ENCODE measurements at regions not wholly inside any gene's neighbourhood (a gene's known extent, or its start where the extent isn't known, plus 50 kb on each side); places are given as distances from the start of the nearest gene placed in this dataset.

DNA sequence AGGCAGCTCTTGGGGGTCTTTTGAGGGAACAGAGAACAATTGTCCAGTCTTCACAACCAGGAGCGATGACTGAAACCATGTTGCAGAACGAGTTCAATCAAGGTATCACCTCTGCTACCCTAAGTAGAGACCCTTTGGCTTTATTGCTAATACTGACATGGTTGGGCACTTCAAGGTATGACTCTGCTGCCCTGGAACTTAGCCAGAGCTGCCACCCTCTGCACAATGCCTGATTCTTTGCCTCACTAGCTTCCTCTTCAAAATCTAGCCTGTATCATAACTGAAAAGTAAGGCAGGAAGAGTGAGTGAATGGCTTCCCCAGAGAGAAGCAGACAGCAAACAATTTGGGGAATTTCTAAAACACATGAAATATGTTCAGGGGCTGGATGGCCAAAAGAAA, 592.7 kb upstream of the NRSN1 start:
- Histone ChIP-seq H3K79me2 (ENCODE audit: low read length) (no peaks in the 10 kb centered on the region), H3K36me3 (replicated peaks; ENCODE audit: low read depth, low read length) (peaks cover 8% of the 10 kb centered on the region), H4K20me1 (ENCODE audit: insufficient read depth, low read length) (no peaks in the 10 kb centered on the region), H3K4me3 (ENCODE audit: low read length) (no peak overlapping the region), H2AFZ (ENCODE audit: low read depth, low read length) (no peak overlapping the region), H3K9me3 (ENCODE audit: insufficient read depth, low read length) (no peaks in the 10 kb centered on the region), H3K27ac (ENCODE audit: low read length) (no peak overlapping the region), H3K9ac (ENCODE audit: low read length) (no peak overlapping the region), H3K4me1 (ENCODE audit: low read length) (peaks cover 37% of the 10 kb centered on the region), H3K4me2 (ENCODE audit: low read length) (no peak overlapping the region), H3K27me3 (ENCODE audit: low read depth, low read length) (no peaks in the 10 kb centered on the region)
- TF ChIP-seq EZH2phosphoT487 (IDR thresholded peaks at IDR 0.05; ENCODE audit: low read depth): no peak
- TF ChIP-seq, protein P1, sequence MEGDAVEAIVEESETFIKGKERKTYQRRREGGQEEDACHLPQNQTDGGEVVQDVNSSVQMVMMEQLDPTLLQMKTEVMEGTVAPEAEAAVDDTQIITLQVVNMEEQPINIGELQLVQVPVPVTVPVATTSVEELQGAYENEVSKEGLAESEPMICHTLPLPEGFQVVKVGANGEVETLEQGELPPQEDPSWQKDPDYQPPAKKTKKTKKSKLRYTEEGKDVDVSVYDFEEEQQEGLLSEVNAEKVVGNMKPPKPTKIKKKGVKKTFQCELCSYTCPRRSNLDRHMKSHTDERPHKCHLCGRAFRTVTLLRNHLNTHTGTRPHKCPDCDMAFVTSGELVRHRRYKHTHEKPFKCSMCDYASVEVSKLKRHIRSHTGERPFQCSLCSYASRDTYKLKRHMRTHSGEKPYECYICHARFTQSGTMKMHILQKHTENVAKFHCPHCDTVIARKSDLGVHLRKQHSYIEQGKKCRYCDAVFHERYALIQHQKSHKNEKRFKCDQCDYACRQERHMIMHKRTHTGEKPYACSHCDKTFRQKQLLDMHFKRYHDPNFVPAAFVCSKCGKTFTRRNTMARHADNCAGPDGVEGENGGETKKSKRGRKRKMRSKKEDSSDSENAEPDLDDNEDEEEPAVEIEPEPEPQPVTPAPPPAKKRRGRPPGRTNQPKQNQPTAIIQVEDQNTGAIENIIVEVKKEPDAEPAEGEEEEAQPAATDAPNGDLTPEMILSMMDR (IDR thresholded peaks at IDR 0.05; ENCODE audit: low read depth, low read length): no peak

DNA sequence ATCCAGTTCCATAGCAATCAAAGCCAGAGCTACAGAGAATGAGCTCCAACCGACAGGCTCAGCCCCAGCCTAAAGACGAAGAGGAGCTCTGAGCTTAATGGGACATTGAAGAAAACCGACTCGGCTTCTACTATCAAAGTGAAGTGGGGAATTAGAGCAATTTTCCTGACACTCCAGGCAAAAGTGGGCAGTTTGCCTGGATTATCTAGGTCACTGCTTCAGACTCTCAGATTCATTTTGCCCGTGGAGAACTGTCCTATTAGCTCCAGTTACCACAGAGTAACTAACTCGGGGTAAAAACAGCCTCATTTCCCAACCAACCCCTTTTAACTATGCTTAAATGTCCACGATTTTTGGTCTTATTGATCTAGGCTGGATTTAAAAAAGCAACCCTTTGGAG, 592.1 kb upstream of the NRSN1 start:
- Histone ChIP-seq H3K27ac (ENCODE audit: low read length) (no peak overlapping the region), H4K20me1 (ENCODE audit: insufficient read depth, low read length) (no peaks in the 10 kb centered on the region), H2AFZ (ENCODE audit: low read depth, low read length) (no peak overlapping the region), H3K9ac (ENCODE audit: low read length) (no peak overlapping the region), H3K36me3 (replicated peaks; ENCODE audit: low read depth, low read length) (peaks cover 8% of the 10 kb centered on the region), H3K4me3 (ENCODE audit: low read length) (no peak overlapping the region), H3K4me1 (ENCODE audit: low read length) (peaks cover 37% of the 10 kb centered on the region), H3K9me3 (ENCODE audit: insufficient read depth, low read length) (no peaks in the 10 kb centered on the region), H3K27me3 (ENCODE audit: low read depth, low read length) (no peaks in the 10 kb centered on the region), H3K79me2 (ENCODE audit: low read length) (no peaks in the 10 kb centered on the region), H3K4me2 (ENCODE audit: low read length) (no peak overlapping the region)
- TF ChIP-seq, protein P1 (IDR thresholded peaks at IDR 0.05; ENCODE audit: low read depth, low read length): no peak
- no peak for TF ChIP-seq EZH2phosphoT487 (IDR thresholded peaks at IDR 0.05; ENCODE audit: low read depth)

DNA sequence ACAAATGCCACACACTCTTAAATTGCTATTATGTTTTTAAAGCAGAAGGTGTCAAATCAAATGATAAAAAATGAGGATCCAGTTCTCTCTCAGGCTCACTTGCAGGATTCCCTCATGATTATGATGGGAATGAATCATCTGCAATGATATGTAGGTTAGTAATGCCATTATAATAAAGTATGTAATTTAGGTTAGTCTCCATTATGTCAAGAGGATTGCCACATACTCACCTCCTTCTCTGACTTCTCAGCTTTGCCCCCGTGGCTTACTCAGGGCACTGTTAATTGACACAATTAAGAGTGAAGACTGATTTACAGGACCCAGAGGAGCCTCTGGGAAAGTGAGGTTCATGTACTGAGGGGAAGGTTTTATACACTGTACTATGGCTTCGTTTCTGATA, 591.7 kb upstream of the NRSN1 start:
- peaks cover 6% of the 10 kb centered on the region for H3K36me3 ChIP-seq (replicated peaks; ENCODE audit: low read depth, low read length)
- H3K9ac ChIP-seq (ENCODE audit: low read length): no peak overlapping the region
- H3K27me3 ChIP-seq (ENCODE audit: low read depth, low read length): no peaks in the 10 kb centered on the region
- TF ChIP-seq, protein P1 (IDR thresholded peaks at IDR 0.05; ENCODE audit: low read depth, low read length): no peak
- no peak overlapping the region for H3K27ac ChIP-seq (ENCODE audit: low read length)
- no peak overlapping the region for H2AFZ ChIP-seq (ENCODE audit: low read depth, low read length)
- H3K79me2 ChIP-seq (ENCODE audit: low read length): no peaks in the 10 kb centered on the region
- no peaks in the 10 kb centered on the region for H3K9me3 ChIP-seq (ENCODE audit: insufficient read depth, low read length)
- no peak overlapping the region for H3K4me2 ChIP-seq (ENCODE audit: low read length)
- peaks cover 36% of the 10 kb centered on the region for H3K4me1 ChIP-seq (ENCODE audit: low read length)
- H3K4me3 ChIP-seq (ENCODE audit: low read length): no peak overlapping the region
- no peaks in the 10 kb centered on the region for H4K20me1 ChIP-seq (ENCODE audit: insufficient read depth, low read length)

DNA sequence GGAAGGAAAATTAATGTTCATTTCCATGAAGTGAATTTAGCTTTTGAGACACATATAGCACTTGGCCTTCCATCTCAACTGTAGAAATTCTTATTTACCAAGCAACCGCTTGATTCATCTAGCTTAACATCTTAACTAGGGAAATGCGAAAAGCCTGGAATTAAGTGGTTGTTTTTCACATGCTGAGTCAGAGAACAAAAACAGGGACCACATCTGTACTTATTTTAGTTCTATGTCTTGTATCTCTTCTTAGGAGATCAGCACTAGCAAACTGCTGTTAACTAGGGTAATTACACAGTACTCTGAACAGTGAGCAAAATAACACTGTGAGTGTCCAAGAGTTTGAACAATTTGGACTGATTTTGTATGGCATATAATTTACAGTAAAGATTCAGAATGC, 590.9 kb upstream of the NRSN1 start:
- peaks cover 5% of the 10 kb centered on the region for H3K36me3 ChIP-seq (replicated peaks; ENCODE audit: low read depth, low read length)
- H4K20me1 ChIP-seq (ENCODE audit: insufficient read depth, low read length): no peaks in the 10 kb centered on the region
- no peak overlapping the region for H3K4me2 ChIP-seq (ENCODE audit: low read length)
- no peak overlapping the region for H3K27ac ChIP-seq (ENCODE audit: low read length)
- TF ChIP-seq, protein P1 (IDR thresholded peaks at IDR 0.05; ENCODE audit: low read depth, low read length): no peak
- TF ChIP-seq EZH2phosphoT487 (IDR thresholded peaks at IDR 0.05; ENCODE audit: low read depth): no peak
- H3K27me3 ChIP-seq (ENCODE audit: low read depth, low read length): no peaks in the 10 kb centered on the region
- H3K9ac ChIP-seq (ENCODE audit: low read length): no peak overlapping the region
- peaks cover 30% of the 10 kb centered on the region for H3K4me1 ChIP-seq (ENCODE audit: low read length)
- H2AFZ ChIP-seq (ENCODE audit: low read depth, low read length): no peak overlapping the region
- H3K9me3 ChIP-seq (ENCODE audit: insufficient read depth, low read length): no peaks in the 10 kb centered on the region
- no peaks in the 10 kb centered on the region for H3K79me2 ChIP-seq (ENCODE audit: low read length)
- H3K4me3 ChIP-seq (ENCODE audit: low read length): no peak overlapping the region

Measured in OCI-LY3 (cell line).